Right atrium auricular region (tissue), 2 donors: ENCODE measurements at regions not wholly inside any gene's neighbourhood (a gene's known extent, or its start where the extent isn't known, plus 50 kb on each side); places are given as distances from the start of the nearest gene placed in this dataset.

Experiments
- DNase-seq: peaks from one replicate; pipeline ENCODE4 v3.0.0-alpha.2; 2019; ENCODE audit warnings: low spot score
- H3K27ac ChIP-seq, 2 donors: fragments of 200-600 bp; sonication (generic); 1 replicate in 1 of 2; 2 replicates in 1 of 2; pipeline ENCODE4 v1.5.1; 2016 to 2019
- H3K27me3 ChIP-seq, 2 donors: fragments of 200-600 bp; sonication (generic); one replicate each; pipeline versions ENCODE4 v1.5.1 to v1.6.0; 2017 to 2019
- H3K36me3 ChIP-seq: fragments of 200-600 bp; sonication (generic); one replicate; pipeline ENCODE4 v1.5.1; 2016
- H3K4me1 ChIP-seq, 2 donors: fragments of 200-600 bp; sonication (generic); one replicate each; pipeline versions ENCODE4 v1.5.1 to v1.6.0; 2017 to 2019
- H3K4me3 ChIP-seq, 2 donors: fragments of 200-600 bp; sonication (generic); 1 replicate in 1 of 2; 2 replicates in 1 of 2; pipeline ENCODE4 v1.5.1; 2017 to 2019; ENCODE audit warnings: mild to moderate bottlenecking in 1 of 2, moderate library complexity in 1 of 2
- H3K9me3 ChIP-seq, 2 donors: fragments of 200-600 bp; sonication (generic); one replicate each; pipeline ENCODE4 v1.5.1; 2019
- TF ChIP-seq, protein P1 (sequence below), 2 donors: fragments of 200-600 bp; sonication (generic); IDR thresholded peaks; one replicate each; pipeline ENCODE4 v1.5.1; 2019; ENCODE audit warnings: antibody characterized with exemption in 2 of 2

DNA sequence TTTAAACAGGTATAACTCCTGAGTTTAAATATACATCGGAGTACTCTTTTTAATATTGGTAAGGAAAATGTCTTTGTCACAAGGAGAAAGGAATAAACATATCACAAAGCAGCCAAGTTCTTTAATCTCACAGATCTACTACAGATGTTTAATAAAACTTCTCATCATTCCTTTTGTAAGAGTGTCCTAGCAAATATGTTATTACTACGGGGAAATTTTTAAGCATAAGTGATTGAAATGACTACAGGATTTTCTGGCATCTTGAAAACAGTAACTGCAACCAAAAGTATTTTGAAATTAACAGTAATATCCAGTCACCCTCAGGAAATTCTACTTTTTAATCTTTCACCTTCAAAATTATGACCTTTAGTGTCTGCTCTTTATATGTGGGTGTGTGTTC is 403.1 kb downstream of the IRS1 start:
- Histone ChIP-seq H3K4me3 (no peak overlapping the region), H3K9me3 (no peaks in the 10 kb centered on the region), H3K36me3 (no peaks in the 10 kb centered on the region), H3K27ac (no peak overlapping the region), H3K4me1 (no peaks in the 10 kb centered on the region), H3K27me3 (no peaks in the 10 kb centered on the region)
- DNase-seq = no peak
- TF ChIP-seq, protein P1, sequence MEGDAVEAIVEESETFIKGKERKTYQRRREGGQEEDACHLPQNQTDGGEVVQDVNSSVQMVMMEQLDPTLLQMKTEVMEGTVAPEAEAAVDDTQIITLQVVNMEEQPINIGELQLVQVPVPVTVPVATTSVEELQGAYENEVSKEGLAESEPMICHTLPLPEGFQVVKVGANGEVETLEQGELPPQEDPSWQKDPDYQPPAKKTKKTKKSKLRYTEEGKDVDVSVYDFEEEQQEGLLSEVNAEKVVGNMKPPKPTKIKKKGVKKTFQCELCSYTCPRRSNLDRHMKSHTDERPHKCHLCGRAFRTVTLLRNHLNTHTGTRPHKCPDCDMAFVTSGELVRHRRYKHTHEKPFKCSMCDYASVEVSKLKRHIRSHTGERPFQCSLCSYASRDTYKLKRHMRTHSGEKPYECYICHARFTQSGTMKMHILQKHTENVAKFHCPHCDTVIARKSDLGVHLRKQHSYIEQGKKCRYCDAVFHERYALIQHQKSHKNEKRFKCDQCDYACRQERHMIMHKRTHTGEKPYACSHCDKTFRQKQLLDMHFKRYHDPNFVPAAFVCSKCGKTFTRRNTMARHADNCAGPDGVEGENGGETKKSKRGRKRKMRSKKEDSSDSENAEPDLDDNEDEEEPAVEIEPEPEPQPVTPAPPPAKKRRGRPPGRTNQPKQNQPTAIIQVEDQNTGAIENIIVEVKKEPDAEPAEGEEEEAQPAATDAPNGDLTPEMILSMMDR (IDR thresholded peaks at IDR 0.05) = no peak

- TF ChIP-seq, protein P1 (IDR thresholded peaks at IDR 0.05) = no peak
- Histone ChIP-seq H3K4me1 (no peaks in the 10 kb centered on the region), H3K9me3 (no peaks in the 10 kb centered on the region), H3K4me3 (no peak overlapping the region), H3K36me3 (no peaks in the 10 kb centered on the region), H3K27me3 (no peaks in the 10 kb centered on the region), H3K27ac (no peak overlapping the region)
- no peak for DNase-seq
Measured at GRCh38 chr2:226387499-226387942, 412.1 kb downstream of the IRS1 start.

DNA sequence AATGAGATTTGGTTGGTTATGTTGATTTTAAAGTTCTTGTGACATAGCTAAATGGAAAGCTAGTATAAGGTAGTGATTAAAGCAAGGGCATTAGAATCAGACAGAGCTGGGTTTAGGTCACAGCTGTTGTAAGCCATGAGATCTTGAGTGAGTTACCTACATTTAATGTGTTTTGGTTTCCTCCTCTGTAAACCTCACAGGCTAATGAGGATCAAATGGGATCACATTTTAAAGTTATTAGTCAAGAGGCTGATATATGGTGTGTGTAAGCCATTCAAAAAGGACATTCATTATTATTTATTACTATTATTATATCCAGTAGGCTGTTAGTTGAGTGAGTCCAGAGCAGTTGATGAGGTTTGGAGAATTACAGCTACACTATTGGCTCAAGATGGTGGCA is 416.2 kb downstream of the IRS1 start:
- no peak for DNase-seq
- no peak overlapping the region for H3K4me3 ChIP-seq
- no peaks in the 10 kb centered on the region for H3K36me3 ChIP-seq
- TF ChIP-seq, protein P1 (IDR thresholded peaks at IDR 0.05) = no peak
- no peaks in the 10 kb centered on the region for H3K4me1 ChIP-seq
- H3K27me3 ChIP-seq = no peaks in the 10 kb centered on the region
- H3K9me3 ChIP-seq = no peaks in the 10 kb centered on the region
- H3K27ac ChIP-seq = no peak overlapping the region

- no peaks in the 10 kb centered on the region for H3K27me3 ChIP-seq
- H3K36me3 ChIP-seq = no peaks in the 10 kb centered on the region
- no peaks in the 10 kb centered on the region for H3K9me3 ChIP-seq
- DNase-seq = no peak
- TF ChIP-seq, protein P1 (IDR thresholded peaks at IDR 0.05) = no peak
- no peak overlapping the region for H3K27ac ChIP-seq
- no peaks in the 10 kb centered on the region for H3K4me1 ChIP-seq
- no peak overlapping the region for H3K4me3 ChIP-seq
Measured at GRCh38 chr2:226380679-226381078, 418.9 kb downstream of the IRS1 start.

DNA sequence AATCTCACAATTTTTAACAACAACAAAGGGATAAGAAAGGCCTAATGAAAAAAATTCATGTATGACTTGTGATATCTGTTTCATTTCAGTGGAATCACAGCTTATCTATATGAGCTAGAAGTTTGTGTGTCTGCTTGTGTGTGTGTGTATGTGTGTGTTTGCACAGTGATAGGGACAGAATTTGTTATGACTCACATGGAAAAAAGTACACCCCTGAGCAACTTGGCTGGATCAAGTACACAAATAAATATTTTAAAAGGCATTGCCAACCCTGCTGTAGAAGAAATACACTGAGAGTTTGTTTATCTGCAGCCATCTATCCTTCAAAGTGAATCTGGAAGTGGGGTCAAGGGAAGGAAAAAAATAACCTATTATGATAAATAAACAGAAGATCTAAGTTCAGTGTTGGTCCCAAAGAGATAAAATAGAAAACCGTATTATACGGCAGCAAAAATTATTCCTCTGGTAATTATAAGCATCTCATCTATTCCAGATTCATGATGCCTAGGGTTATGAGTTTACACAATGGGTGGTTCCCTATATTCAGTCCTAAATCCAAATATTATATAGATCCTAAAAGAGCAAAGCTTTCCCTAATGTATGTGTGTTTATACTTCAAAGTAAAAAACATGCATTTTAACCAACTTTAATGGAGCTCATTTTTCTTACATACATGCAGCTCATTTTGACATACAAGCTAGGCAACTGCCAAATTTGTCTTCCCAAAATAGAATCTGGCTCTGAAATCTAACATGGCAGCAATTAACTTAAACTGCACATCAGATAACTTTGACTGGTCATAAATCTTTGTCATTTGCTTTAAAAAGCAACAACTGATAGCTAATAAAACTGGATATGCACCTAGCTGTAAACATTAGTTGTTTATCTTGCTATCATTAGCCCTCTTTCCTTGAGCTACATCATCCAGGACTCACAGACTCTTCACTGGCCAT is 420.6 kb downstream of the IRS1 start:
- no peaks in the 10 kb centered on the region for H3K27me3 ChIP-seq
- H3K4me1 ChIP-seq = no peaks in the 10 kb centered on the region
- no peaks in the 10 kb centered on the region for H3K9me3 ChIP-seq
- TF ChIP-seq, protein P1 (IDR thresholded peaks at IDR 0.05) = no peak
- H3K4me3 ChIP-seq = no peak overlapping the region
- no peak overlapping the region for H3K27ac ChIP-seq
- DNase-seq = no peak
- H3K36me3 ChIP-seq = no peaks in the 10 kb centered on the region
